ENCODE measurements at regions not wholly inside any gene's neighbourhood (a gene's known extent, or its start where the extent isn't known, plus 50 kb on each side); places are given as distances from the start of the nearest gene placed in this dataset.
"Not testable (repeated sequence)": the region's sequence is repeated elsewhere in the genome, so short reads cannot be mapped to it uniquely, and the experiment has no call there.

- Histone ChIP-seq H3K4me3 (ENCODE audit: insufficient read depth, low read length) (no peak overlapping the region), H3K79me2 (ENCODE audit: insufficient read depth, low read length) (no peaks in the 10 kb centered on the region), H3K4me2 (ENCODE audit: insufficient read depth, low read length) (no peak overlapping the region), H4K20me1 (ENCODE audit: insufficient read depth, low read length) (no peaks in the 10 kb centered on the region), H2AFZ (ENCODE audit: low read length) (no peak overlapping the region), H3K27ac (ENCODE audit: low read depth, low read length) (no peak overlapping the region), H3K4me1 (ENCODE audit: insufficient read depth, low read length) (no peaks in the 10 kb centered on the region), H3K27me3 (ENCODE audit: insufficient read depth, low read length) (no peaks in the 10 kb centered on the region), H3K9me3 (ENCODE audit: low read depth, low read length) (no peaks in the 10 kb centered on the region), H3K36me3 (ENCODE audit: insufficient read depth, low read length) (no peaks in the 10 kb centered on the region)
- no peak for TF ChIP-seq CTCF (IDR thresholded peaks at IDR 0.05; ENCODE audit: extremely low read depth, low read depth, low read length)
- DNase-seq (ENCODE audit: insufficient read length, low spot score, missing footprints): no peak
Measured at GRCh38 chr6:154624038-154624599, 109.1 kb upstream of the SCAF8 start.

GRCh38 chr6:154624727-154625126 lies 108.5 kb upstream of the SCAF8 start:
- not testable (repeated sequence) for H3K79me2 ChIP-seq (ENCODE audit: insufficient read depth, low read length); H3K27me3 ChIP-seq (ENCODE audit: insufficient read depth, low read length); H2AFZ ChIP-seq (ENCODE audit: low read length); H3K36me3 ChIP-seq (ENCODE audit: insufficient read depth, low read length); H3K27ac ChIP-seq (ENCODE audit: low read depth, low read length); H3K4me1 ChIP-seq (ENCODE audit: insufficient read depth, low read length); DNase-seq (ENCODE audit: insufficient read length, low spot score, missing footprints); H4K20me1 ChIP-seq (ENCODE audit: insufficient read depth, low read length); H3K4me2 ChIP-seq (ENCODE audit: insufficient read depth, low read length); H3K9me3 ChIP-seq (ENCODE audit: low read depth, low read length); H3K4me3 ChIP-seq (ENCODE audit: insufficient read depth, low read length)

GRCh38 chr6:154625721-154626120 lies 107.5 kb upstream of the SCAF8 start:
- Histone ChIP-seq H3K27ac (ENCODE audit: low read depth, low read length) (no peak overlapping the region), H3K4me3 (ENCODE audit: insufficient read depth, low read length) (no peak overlapping the region), H3K79me2 (ENCODE audit: insufficient read depth, low read length) (no peaks in the 10 kb centered on the region), H3K27me3 (ENCODE audit: insufficient read depth, low read length) (no peaks in the 10 kb centered on the region), H3K9me3 (ENCODE audit: low read depth, low read length) (no peaks in the 10 kb centered on the region), H4K20me1 (ENCODE audit: insufficient read depth, low read length) (no peaks in the 10 kb centered on the region), H3K36me3 (ENCODE audit: insufficient read depth, low read length) (no peaks in the 10 kb centered on the region), H2AFZ (ENCODE audit: low read length) (no peak overlapping the region), H3K4me2 (ENCODE audit: insufficient read depth, low read length) (no peak overlapping the region), H3K4me1 (ENCODE audit: insufficient read depth, low read length) (no peaks in the 10 kb centered on the region)
- DNase-seq (ENCODE audit: insufficient read length, low spot score, missing footprints): no peak
- TF ChIP-seq CTCF (IDR thresholded peaks at IDR 0.05; ENCODE audit: extremely low read depth, low read depth, low read length): no peak

GRCh38 chr6:154629127-154629526 lies 104.1 kb upstream of the SCAF8 start:
- H3K79me2 ChIP-seq (ENCODE audit: insufficient read depth, low read length): no peaks in the 10 kb centered on the region
- TF ChIP-seq CTCF (IDR thresholded peaks at IDR 0.05; ENCODE audit: extremely low read depth, low read depth, low read length): no peak

More at GRCh38 chr6:154629127-154629526, 104.1 kb upstream of the SCAF8 start:
- Histone ChIP-seq H3K4me1 (ENCODE audit: insufficient read depth, low read length) (no peaks in the 10 kb centered on the region), H3K36me3 (ENCODE audit: insufficient read depth, low read length) (no peaks in the 10 kb centered on the region), H4K20me1 (ENCODE audit: insufficient read depth, low read length) (no peaks in the 10 kb centered on the region), H3K4me3 (ENCODE audit: insufficient read depth, low read length) (no peak overlapping the region), H3K9me3 (ENCODE audit: low read depth, low read length) (no peaks in the 10 kb centered on the region), H3K27ac (ENCODE audit: low read depth, low read length) (no peak overlapping the region), H3K27me3 (ENCODE audit: insufficient read depth, low read length) (no peaks in the 10 kb centered on the region), H2AFZ (ENCODE audit: low read length) (no peak overlapping the region), H3K4me2 (ENCODE audit: insufficient read depth, low read length) (no peak overlapping the region)
- DNase-seq (ENCODE audit: insufficient read length, low spot score, missing footprints): no peak
